Epithelial cell of prostate (primary cell): ENCODE measurements at regions not wholly inside any gene's neighbourhood (a gene's known extent, or its start where the extent isn't known, plus 50 kb on each side); places are given as distances from the start of the nearest gene placed in this dataset.

Experiments used
- DNase-seq: peaks from one replicate; pipeline ENCODE4 v3.0.0-alpha.2; 2011; ENCODE audit warnings: low read depth, low spot score
- H3K27ac ChIP-seq: fragments of 450-650 bp; 2 replicates; pipeline ENCODE4 v1.5.1; 2017; ENCODE audit warnings: mild to moderate bottlenecking

DNA sequence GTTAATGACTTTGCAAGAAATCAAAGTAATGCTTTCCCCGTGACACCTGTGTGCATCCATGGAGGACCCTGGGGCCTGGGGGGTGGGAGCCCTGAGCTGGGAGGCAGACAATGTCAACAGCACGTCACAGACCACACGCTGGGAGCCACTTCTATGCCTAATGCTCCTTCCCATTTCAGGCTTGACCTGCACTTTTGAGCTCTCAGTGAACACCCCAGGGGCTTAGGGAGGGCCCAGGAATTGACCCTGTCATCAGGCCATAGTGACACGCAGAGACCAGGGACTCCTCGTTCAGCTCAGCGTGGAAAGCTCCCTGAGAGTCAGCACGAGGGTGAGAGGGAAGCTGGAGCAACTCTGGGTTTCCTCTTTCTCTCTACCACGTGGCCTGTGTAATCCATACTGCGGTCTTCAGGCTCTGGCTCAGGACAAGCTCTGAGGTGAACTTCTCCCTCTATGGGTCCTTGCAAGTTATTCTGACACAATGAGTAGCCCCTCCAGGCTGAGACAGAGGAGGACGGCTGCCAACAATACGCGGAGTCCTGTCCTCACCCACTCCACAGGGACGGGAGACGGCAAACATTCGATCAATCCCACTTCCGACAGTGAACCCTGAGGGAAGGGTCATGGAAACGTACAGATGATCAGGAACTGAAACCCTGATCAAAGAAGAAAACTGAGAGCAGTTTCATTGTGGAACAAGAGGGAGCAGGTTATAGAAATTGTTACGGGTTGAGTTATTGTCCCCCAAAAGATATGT is 130.8 kb upstream of the IRX4 start:
- no peak overlapping the region for H3K27ac ChIP-seq
- DNase-seq: no peak

DNA sequence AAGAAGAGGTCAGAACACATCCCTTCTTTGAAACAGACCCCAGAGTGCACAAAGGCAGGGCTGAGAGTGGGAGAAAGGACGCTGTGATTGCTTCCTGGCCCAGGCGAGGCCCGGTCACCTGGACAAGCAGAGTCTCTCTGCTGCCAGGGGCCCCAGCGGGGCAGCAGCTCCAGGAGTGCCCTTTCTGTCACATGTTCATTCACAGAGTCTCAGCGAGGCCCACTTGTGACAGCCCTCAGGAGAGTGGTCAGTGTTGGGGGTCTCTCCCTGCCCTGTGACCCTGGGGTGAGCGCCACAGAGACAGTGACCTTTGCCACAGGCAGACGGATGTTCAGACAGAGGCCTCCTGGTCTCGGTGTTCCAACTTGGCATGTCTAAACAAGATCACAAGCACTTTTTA is 130.2 kb upstream of the IRX4 start:
- H3K27ac ChIP-seq: no peak overlapping the region

DNA sequence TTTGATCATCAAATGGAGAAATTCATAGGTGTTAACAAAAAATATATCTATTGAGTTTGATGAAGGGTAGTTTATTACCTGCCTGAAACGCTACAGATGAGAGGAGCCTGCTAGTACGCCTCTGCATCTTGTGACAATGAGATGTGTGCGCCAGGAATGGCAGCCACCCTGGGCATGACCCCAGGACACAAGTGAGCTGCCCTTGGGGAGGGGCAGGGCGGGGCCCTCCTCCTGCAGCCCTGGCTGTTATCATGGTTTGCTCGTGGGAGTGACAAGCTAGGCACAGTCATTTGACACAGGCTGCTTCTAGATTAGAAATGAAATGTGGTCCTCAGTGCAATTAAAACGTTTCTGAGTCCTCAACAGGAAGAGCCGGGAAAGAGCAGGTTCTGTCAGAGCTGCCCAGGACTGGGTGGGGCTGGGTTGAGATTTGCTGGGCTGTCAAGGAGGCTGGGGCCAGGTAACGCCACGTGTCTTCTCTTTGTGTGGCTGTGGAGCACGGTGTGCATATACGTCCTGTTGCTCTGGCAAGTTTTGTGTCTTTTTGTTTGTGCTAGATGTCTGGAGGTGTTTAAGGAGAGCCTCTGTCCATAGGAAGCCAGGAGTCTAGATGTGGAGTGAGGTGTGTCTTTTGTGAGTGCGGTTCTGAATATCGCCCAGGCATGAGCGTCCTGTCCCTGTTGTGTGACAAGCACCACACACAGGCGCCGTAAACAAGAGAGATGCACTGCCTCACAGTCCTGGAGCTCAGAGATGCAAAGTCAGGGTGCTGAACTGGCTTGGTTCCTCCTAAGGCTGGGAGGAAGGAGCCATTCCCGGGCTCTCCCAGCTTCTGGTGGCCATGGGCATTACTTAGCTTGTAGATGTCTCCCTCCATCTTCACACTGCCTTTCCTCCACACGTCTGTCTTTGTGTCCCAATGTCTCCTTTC is 129.0 kb upstream of the IRX4 start:
- no peak for DNase-seq
- H3K27ac ChIP-seq: no peak overlapping the region

More for the DNA sequence above, 130.2 kb upstream of the IRX4 start:
- DNase-seq: no peak

- no peak for DNase-seq
- no peak overlapping the region for H3K27ac ChIP-seq
These were observed 128.2 kb upstream of the IRX4 start for GRCh38 chr5:2010940-2011339.

DNA sequence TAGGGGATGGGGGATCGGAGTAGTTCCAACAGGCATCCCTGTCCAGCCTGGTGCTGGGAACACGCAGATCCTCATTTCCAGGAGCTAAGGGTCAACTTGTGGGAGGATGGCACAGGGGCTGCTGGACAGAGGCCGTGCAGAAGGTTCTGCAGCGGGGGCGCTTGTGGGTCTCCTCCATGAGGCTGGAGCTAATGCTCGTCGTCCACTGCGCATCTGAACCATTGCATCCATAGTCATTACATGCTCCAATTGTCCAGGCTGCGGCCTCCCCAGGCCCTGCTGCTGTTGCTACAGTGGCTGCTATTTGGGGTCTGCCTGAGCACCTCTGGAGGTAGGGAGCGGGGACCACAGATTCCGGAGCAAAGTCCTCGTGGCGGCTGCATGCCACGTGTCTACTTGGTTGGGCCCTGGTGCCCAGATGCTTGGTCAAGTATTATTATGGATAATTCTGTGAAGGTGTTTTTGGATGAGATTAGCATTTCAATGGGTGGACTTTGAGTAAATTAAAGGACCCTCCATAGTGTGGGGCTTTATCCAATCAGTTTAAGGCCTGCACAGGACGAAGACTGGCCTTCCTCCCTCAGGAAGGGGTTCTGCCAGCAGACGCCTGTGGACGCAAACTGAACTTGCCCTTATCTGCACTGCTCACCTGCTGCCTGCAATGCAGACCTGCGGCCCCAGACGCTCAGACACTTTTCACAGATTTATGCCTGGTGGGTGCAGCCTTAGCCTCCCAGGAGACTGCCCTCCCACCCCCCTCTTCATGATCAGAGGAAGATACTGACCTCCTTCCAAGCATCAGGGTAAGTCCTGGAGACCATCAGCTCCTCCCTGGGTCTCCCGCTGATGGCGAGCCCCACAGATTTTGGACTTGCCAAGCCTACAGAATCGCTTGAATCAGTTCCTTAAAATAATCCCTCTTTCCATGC is 127.5 kb upstream of the IRX4 start:
- DNase-seq: no peak

GRCh38 chr5:2008851-2009629 is 126.3 kb upstream of the IRX4 start:
- no peak overlapping the region for H3K27ac ChIP-seq
- DNase-seq: no peak

More for the DNA sequence above, 127.5 kb upstream of the IRX4 start:
- H3K27ac ChIP-seq: no peak overlapping the region

- no peak overlapping the region for H3K27ac ChIP-seq
- no peak for DNase-seq
These were observed 125.3 kb upstream of the IRX4 start for GRCh38 chr5:2007878-2008501.

GRCh38 chr5:2007496-2007877 is 124.8 kb upstream of the IRX4 start:
- no peak for DNase-seq

DNA sequence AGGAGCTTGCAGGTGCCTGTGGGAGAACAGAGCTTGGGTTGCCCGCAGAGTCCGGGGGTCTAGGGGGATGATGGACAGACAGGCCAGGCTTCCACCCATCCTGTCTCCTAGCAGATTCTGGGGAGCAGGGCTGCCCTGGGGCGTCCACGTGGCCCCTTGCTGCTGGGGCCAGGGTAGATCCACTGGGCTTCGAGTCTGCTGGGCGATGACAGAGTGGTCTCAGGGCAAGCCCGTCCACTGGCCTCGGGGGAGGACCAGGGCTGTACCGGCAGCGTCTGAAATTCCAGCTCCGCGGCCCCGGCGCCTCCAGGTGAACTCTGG is 124.2 kb upstream of the IRX4 start:
- no peak for DNase-seq
- H3K27ac ChIP-seq: no peak overlapping the region

More at GRCh38 chr5:2007496-2007877, 124.8 kb upstream of the IRX4 start:
- H3K27ac ChIP-seq: no peak overlapping the region

DNA sequence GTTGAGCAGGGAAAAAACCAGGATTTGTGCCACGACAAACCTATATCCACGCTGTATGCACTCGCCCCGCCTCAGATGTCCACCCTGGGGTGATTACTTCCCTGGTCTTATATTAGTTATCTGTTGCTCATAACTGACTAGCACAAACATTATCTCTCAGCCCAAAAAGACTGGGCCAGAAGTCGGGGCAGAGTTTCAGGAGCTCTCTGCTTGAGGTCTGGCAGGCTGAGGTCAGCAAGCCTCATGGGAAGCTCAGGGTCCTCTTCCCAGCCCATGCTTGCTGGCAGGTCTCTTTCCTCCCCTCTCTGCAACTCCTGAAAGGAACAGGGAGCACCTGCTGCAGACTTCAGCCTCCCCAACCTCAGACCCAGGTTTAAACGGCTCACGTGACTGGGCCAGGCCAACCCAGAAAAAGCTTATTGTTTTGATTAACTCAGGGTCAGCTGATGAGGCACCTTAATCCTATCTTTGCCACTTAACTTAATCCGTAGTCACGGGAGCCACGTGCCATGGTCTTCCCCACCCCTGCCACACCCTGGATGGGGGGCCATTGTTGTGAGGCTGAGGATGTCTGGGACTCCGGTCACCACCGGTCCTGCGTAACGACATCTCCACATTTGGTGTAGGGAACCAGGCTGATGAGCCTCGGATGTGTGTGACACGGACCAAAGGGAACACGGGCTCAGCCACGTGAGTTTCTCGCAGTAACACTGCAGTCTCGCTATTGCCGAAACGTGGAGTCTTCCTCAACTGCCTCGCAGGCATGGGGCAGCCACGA is 123.7 kb upstream of the IRX4 start:
- no peak for DNase-seq
- H3K27ac ChIP-seq: no peak overlapping the region

- H3K27ac ChIP-seq: no peak overlapping the region
- DNase-seq: no peak
These were observed 122.6 kb upstream of the IRX4 start for GRCh38 chr5:2005101-2006041.

- no peak overlapping the region for H3K27ac ChIP-seq
- DNase-seq: no peak
These were observed 121.1 kb upstream of the IRX4 start for GRCh38 chr5:2003690-2004365.

GRCh38 chr5:2003206-2003605 is 120.5 kb upstream of the IRX4 start:
- DNase-seq: no peak

GRCh38 chr5:2001300-2001699 is 118.6 kb upstream of the IRX4 start:
- no peak overlapping the region for H3K27ac ChIP-seq
- no peak for DNase-seq

More at GRCh38 chr5:2003206-2003605, 120.5 kb upstream of the IRX4 start:
- H3K27ac ChIP-seq: no peak overlapping the region

DNA sequence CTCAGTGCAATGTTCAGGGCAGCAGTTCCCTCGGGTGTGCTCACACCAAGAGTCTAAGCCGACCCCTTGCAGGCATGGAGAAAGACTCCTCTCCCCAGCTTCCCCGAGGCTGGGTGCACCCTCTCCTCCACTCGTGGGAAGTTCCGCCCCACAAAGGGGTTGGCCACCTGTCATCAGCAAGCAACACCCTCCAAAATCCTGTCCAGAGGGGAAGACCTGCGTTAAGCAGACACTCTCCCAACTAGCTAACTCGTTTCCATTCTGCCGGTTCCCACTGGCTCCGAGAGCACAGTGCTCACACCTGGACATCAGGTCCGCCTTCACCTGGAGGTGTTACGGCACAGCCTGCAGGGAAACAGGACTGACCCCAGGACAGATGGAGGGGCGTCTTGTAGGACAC is 117.9 kb upstream of the IRX4 start:
- no peak for DNase-seq

DNA sequence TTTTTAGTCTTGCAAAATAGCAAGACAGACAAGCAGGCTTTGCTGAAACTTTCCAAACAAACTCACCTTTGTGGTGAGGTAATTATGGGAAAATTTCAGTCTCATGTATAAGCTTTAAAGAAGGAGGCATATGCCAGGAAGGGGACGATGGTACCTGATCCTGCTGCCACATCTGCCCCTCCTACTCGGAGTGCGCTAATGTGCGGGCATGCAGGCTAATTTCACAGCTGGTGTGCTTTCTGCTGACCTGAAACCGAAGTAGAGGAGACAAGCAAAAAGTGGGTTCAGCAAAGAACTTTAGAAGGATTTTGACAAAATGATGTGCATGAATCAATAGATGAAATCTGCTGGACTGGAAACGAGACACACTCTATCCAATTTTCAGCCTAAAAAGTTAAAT is 117.1 kb upstream of the IRX4 start:
- no peak overlapping the region for H3K27ac ChIP-seq
- no peak for DNase-seq

More for the DNA sequence above, 117.9 kb upstream of the IRX4 start:
- H3K27ac ChIP-seq: no peak overlapping the region
